ENCODE measurements at regions not wholly inside any gene's neighbourhood (a gene's known extent, or its start where the extent isn't known, plus 50 kb on each side); places are given as distances from the start of the nearest gene placed in this dataset.

DNA sequence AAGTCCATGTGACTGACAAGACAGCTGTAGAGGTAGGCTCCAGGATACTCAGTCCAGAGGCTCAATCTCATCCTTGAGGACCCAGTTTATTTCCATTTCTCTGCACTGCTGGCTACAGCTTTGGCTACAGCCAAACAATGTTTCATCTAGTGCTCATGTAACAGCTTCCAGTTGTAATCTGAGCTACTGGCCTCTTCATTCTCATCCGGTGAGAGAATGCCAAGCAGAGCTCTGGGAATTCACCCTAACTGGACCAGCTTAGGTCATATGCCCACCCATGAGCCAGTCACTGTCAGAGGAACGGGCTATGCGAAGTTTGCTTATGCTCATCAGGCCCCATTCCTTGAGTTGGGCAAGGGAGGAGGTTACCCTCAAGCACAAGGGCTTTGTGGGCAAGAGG, 192.9 kb downstream of the EVX1 start:
- Mint-ChIP-seq H3K9me3 (no peaks in the 10 kb centered on the region), H3K27ac (no peak overlapping the region), H3K4me3 (no peak overlapping the region), H3K27me3 (ENCODE audit: low read depth) (no peaks in the 10 kb centered on the region), H3K36me3 (no peaks in the 10 kb centered on the region), H3K4me1 (peaks cover 28% of the 10 kb centered on the region)
- CTCF ChIA-PET = interaction anchor here (1.0 to 1.9 kb wide), 2 partner anchors 14 to 170 kb away, joined by 6 to 11 read pairs; no protein-coding TSS in a partner anchor
- TF ChIP-seq ZNF138 (CRISPR knock-in tag; conservative IDR thresholded peaks at IDR 0.05) (no peak), ZNF532 (CRISPR knock-in tag; IDR thresholded peaks at IDR 0.05; ENCODE audit: borderline replicate concordance) (no peak), SOX15 (CRISPR knock-in tag; IDR thresholded peaks at IDR 0.05) (no peak), SP1 (CRISPR knock-in tag; conservative IDR thresholded peaks at IDR 0.05) (no peak), MXD4 (CRISPR knock-in tag; IDR thresholded peaks at IDR 0.05; ENCODE audit: borderline replicate concordance) (no peak), KAT7 (CRISPR knock-in tag; IDR thresholded peaks at IDR 0.05; ENCODE audit: borderline replicate concordance) (no peak), TEAD1 (CRISPR knock-in tag; IDR thresholded peaks at IDR 0.05) (no peak), FOXP1 (CRISPR knock-in tag; IDR thresholded peaks at IDR 0.05; ENCODE audit: borderline replicate concordance) (no peak), NFATC4 (CRISPR knock-in tag; IDR thresholded peaks at IDR 0.05) (no peak), JUN (CRISPR knock-in tag; IDR thresholded peaks at IDR 0.05) (no peak), PRRX2 (CRISPR knock-in tag; IDR thresholded peaks at IDR 0.05) (no peak), HMGA2 (CRISPR knock-in tag; IDR thresholded peaks at IDR 0.05) (no peak), CREM (CRISPR knock-in tag; IDR thresholded peaks at IDR 0.05) (no peak), GABPB1 (CRISPR knock-in tag; IDR thresholded peaks at IDR 0.05) (no peak), SMAD3 (CRISPR knock-in tag; IDR thresholded peaks at IDR 0.05; ENCODE audit: borderline replicate concordance) (no peak)
- TF ChIP-seq, protein P1, sequence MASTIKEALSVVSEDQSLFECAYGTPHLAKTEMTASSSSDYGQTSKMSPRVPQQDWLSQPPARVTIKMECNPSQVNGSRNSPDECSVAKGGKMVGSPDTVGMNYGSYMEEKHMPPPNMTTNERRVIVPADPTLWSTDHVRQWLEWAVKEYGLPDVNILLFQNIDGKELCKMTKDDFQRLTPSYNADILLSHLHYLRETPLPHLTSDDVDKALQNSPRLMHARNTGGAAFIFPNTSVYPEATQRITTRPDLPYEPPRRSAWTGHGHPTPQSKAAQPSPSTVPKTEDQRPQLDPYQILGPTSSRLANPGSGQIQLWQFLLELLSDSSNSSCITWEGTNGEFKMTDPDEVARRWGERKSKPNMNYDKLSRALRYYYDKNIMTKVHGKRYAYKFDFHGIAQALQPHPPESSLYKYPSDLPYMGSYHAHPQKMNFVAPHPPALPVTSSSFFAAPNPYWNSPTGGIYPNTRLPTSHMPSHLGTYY (CRISPR knock-in tag; IDR thresholded peaks at IDR 0.05) = no peak
- TF ChIP-seq, protein P2, sequence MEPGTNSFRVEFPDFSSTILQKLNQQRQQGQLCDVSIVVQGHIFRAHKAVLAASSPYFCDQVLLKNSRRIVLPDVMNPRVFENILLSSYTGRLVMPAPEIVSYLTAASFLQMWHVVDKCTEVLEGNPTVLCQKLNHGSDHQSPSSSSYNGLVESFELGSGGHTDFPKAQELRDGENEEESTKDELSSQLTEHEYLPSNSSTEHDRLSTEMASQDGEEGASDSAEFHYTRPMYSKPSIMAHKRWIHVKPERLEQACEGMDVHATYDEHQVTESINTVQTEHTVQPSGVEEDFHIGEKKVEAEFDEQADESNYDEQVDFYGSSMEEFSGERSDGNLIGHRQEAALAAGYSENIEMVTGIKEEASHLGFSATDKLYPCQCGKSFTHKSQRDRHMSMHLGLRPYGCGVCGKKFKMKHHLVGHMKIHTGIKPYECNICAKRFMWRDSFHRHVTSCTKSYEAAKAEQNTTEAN (CRISPR knock-in tag; IDR thresholded peaks at IDR 0.05) = no peak
- ATAC-seq (no peak; the same call in 1 of the 2 replicates), DNase-seq (ENCODE audit: low spot score) (no peak)
- POLR2A ChIA-PET = no interaction called here

DNA sequence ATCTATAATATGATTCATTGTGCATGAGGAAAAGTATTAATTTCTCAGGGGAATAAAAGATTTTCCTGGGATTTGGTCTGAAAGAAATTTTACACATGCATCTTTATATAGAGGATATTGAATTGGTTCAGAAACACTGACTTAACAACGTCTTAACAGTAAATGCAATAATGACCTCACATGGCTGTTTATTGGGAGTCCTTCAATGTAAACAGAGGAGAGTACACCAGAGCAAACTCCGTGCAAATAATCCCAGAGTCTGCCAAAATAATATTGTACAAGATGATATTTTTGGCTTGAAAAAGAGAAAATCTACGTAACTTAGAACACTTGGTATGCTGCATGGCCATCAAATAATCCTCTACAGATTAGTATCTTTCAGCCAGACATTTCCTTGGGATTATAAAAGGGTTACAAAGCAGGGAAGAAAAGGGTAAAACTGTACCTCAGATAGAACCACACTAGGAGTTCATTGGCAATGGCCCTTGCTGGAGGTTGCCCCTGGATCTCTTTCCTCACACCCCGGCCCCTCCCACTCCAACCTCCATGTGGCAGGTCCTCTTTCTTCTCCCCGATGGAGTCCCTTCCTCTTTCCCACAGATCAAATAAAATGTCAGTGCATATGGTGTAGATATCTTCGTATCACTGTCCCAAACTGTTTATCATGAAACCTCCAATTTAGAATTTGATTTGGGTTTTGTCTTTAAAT, 196.4 kb downstream of the EVX1 start:
- CTCF ChIA-PET = no interaction called here
- Mint-ChIP-seq H3K27me3 (ENCODE audit: low read depth) (no peaks in the 10 kb centered on the region; the same call in none of the 2 replicates), H3K27ac (no peak overlapping the region), H3K4me3 (no peak overlapping the region), H3K36me3 (no peaks in the 10 kb centered on the region), H3K4me1 (peaks cover 9% of the 10 kb centered on the region), H3K9me3 (no peaks in the 10 kb centered on the region)
- POLR2A ChIA-PET = no interaction called here
- ATAC-seq (no peak), DNase-seq (ENCODE audit: low spot score) (no peak)
- TF ChIP-seq TEAD4 (CRISPR knock-in tag; IDR thresholded peaks at IDR 0.05) = no peak
- no peak for TF ChIP-seq SMAD4 (CRISPR knock-in tag; IDR thresholded peaks at IDR 0.05)
- TF ChIP-seq, protein P3, sequence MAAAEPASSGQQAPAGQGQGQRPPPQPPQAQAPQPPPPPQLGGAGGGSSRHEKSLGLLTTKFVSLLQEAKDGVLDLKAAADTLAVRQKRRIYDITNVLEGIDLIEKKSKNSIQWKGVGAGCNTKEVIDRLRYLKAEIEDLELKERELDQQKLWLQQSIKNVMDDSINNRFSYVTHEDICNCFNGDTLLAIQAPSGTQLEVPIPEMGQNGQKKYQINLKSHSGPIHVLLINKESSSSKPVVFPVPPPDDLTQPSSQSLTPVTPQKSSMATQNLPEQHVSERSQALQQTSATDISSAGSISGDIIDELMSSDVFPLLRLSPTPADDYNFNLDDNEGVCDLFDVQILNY (CRISPR knock-in tag; IDR thresholded peaks at IDR 0.05) = no peak
- no peak for TF ChIP-seq SMAD3 (CRISPR knock-in tag; IDR thresholded peaks at IDR 0.05; ENCODE audit: borderline replicate concordance)
- TF ChIP-seq ZNF263 (CRISPR knock-in tag; IDR thresholded peaks at IDR 0.05; ENCODE audit: low read depth) = no peak
- TF ChIP-seq ZNF423 (CRISPR knock-in tag; IDR thresholded peaks at IDR 0.05) = no peak
- no peak for TF ChIP-seq NR3C1 (CRISPR knock-in tag; conservative IDR thresholded peaks at IDR 0.05; ENCODE audit: low read depth)
- no peak for TF ChIP-seq ZNF317 (CRISPR knock-in tag; IDR thresholded peaks at IDR 0.05; ENCODE audit: borderline replicate concordance, low read depth)
- TF ChIP-seq, protein P4, sequence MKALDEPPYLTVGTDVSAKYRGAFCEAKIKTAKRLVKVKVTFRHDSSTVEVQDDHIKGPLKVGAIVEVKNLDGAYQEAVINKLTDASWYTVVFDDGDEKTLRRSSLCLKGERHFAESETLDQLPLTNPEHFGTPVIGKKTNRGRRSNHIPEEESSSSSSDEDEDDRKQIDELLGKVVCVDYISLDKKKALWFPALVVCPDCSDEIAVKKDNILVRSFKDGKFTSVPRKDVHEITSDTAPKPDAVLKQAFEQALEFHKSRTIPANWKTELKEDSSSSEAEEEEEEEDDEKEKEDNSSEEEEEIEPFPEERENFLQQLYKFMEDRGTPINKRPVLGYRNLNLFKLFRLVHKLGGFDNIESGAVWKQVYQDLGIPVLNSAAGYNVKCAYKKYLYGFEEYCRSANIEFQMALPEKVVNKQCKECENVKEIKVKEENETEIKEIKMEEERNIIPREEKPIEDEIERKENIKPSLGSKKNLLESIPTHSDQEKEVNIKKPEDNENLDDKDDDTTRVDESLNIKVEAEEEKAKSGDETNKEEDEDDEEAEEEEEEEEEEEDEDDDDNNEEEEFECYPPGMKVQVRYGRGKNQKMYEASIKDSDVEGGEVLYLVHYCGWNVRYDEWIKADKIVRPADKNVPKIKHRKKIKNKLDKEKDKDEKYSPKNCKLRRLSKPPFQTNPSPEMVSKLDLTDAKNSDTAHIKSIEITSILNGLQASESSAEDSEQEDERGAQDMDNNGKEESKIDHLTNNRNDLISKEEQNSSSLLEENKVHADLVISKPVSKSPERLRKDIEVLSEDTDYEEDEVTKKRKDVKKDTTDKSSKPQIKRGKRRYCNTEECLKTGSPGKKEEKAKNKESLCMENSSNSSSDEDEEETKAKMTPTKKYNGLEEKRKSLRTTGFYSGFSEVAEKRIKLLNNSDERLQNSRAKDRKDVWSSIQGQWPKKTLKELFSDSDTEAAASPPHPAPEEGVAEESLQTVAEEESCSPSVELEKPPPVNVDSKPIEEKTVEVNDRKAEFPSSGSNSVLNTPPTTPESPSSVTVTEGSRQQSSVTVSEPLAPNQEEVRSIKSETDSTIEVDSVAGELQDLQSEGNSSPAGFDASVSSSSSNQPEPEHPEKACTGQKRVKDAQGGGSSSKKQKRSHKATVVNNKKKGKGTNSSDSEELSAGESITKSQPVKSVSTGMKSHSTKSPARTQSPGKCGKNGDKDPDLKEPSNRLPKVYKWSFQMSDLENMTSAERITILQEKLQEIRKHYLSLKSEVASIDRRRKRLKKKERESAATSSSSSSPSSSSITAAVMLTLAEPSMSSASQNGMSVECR (CRISPR knock-in tag; IDR thresholded peaks at IDR 0.05; ENCODE audit: borderline replicate concordance) = no peak

All from WTC11 (cell line).